Fibroblast of skin of back (primary cell): ENCODE measurements at regions not wholly inside any gene's neighbourhood (a gene's known extent, or its start where the extent isn't known, plus 50 kb on each side); places are given as distances from the start of the nearest gene placed in this dataset.

ENCODE experiments used
- DNase-seq: peaks from one replicate; pipeline ENCODE4 v3.0.0-alpha.2; 2013

DNA sequence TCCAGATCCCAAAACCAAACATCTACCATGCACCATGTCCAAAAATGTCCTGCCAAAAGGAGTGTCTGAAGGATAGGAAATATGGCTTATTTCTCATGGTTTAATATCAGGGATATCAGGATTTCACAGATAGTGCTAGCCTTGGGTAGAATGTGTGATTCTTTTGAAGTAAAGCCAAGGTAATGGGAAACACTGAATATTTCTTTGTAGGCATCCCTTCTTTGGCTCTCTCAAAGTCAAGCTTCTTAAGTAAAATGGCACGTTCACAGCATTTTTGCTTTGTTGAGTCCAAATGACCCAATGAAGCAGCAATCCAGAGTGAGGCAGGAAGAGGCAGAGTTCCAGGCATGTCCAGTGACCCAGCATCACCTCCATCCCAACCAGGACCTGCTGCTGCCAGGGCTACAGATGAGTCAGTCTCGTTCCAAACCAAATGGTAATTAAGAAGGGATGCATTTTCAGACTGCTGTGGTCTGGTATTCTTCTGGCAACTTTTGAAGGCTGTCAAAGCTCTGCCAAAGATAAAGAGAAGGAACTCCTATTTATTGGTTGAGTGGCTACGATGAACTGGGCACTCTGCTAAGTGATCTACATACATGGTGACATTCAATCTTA is 678.8 kb upstream of the KLF4 start:
- no peak for DNase-seq

DNA sequence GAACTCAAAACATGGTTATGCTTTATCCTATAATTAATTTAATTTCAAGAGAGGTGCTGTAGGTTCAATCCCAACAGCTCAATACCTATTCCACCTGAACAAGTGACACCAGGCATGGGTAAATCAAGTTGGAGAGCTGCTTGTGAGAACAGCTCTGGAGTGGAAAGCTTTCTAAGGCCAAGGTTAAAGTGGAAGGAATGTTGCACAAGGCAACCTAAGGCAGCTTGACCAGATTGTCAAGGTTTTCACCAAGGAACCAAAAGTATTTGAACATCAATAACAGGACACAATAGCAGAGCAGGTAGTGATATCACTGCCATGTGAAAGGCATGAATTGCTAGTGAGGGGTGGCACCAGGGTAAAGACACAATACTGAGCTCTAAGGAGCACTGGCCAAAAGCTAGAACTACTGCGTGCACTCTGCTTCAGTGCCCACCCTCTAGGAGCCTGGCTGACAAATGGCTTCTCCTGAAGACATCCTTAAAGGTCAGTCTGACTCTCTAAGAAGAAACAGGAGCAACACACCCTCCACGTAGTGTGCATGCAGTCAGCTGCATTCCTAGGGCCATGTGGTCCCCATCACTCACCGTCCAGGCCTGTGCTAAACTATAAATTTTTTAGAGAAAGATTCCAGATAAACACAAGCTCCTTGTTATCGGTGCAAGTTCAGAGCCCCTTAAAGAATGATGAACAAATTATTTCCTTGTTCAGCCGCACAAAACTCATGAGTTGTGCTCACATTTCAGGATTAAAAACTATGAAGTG is 677.7 kb upstream of the KLF4 start:
- DNase-seq, result no peak

DNA sequence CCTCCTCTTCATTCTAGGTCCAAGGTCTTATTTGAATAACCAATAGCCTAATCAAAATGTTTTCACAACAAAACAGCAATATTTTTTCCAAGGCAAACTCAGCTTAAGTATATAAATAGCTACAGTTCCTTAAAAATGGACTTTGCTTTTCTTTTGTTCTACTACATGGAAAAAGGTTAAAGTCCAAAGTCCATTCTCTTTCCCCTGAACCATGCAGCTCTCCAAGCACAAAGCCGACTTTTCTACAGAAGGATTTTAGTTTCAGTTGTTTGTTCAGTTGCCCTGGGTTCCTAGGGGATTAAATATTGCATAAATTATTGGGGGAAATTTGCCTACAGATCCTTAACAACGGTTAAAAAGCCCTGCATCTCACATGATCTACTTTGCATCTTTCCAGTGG is 677.0 kb upstream of the KLF4 start:
- no peak for DNase-seq

DNA sequence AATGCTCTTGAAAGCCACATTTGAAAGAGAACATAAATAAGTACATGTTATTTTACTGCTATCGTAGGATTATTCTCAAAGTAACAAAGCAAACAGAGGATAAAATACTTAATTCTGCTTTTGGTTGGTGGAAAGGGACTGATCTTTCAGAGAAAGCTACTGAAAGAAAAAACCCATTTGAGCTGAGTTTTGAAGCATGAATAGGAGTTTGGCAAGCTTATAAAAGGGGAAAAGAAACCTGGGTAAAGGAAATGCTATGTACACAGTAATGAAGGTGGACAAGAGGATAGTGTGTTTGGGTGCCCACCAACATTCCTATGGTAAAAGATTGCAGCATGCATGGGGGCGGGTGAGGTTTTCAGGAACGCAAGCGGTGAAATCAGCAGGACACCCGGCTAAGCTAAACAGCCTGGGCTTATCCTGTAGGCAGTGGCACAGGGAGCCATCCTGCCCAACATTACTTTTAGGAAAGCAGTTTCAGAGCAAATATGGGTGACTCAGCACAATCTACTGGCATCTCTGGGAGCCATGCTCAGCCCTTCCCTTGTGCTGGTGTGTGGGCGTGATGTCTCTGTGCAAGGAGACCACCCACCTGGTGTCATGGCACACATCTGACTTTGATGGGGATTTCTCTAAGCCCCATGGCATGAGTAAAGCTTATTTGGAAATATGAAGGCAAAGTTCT is 673.9 kb upstream of the KLF4 start:
- peak; percentile 38 for DNase-seq

DNA sequence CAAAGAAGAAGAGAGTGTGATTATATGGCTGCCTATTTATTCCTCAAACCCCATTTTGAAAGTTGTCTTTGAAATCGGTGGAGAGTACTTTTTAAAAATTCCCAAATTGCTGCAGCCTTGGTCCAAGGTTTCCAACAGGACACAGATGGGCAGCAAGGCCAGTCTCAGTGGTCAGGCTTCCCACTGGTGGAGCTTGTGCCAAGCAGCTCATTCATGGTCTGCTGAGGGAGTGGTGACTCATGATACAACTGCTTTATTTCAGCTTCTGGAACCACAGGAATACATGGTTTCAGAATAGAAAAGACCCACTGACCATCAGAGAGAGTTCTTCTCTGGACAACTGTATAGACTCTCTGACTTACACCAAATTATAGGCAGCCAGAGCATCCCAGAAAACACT is 673.1 kb upstream of the KLF4 start:
- DNase-seq, result peak; percentile 69

DNA sequence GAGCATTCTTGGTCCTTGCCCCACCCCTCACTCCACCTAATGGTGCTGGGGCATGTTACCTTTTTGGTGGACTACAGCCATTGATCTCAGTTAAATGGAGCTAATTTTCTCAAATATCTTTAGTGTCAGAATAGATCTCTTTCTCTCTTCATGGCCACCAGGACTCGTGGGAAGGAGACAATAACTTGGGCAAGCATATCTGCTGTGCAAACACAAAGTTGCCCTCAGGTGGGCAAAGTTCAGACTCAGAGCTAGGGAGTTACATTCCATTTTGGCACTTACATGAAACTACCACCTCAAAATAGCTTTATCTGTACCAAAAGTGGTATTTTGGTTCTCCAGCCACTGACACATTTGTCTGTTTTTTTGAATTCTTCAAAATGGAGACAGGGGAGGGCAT is 671.9 kb upstream of the KLF4 start:
- DNase-seq, result no peak

DNA sequence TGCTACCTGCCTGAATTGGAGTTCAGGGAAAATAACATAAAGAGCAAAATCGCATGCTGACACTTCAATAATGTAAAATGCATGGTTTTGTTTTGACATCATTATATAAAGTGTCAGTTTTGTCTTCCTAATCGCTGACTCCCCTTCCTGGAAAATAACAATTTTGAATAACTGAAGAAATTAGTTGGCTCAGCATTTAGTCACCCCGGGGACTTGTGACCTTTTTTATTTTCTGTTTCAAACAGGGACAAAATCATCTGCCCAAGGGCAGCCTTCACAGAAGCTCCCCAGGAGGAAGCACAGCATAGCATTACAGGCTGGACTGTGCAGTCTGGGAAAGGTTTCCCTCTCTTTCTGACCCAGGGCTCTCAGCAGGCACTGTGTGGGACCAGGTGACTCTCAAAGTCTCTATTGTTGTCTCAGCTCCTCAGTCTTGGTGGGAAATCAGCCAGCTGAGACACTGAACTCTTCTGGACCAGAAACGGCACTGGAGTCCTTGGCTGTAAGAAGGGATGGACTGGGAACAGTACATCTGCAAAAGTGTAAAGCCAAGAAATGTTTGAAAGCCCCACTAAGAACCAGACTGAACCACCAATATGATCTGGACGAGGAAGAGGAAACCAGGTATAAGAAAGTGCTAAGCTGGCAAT is 671.3 kb upstream of the KLF4 start:
- DNase-seq, result no peak

DNA sequence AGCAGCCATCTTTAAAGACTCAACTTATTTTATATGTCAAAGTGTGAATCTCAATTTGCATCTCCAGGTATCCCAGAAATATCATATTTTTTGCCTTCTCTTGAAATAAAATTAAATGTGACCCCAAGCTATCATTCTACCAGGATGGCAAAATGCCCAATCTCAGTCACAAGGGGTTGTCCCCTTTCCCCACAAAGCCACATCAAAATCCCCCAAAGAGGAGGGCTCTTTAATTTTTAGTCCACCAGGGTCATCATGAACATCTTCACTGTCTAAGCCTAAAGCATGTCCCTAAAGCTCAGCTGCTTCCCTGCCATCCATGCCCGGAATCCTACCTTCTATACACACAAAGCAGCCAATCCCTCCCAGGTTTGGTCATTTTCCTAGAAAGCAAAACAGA is 670.5 kb upstream of the KLF4 start:
- no peak for DNase-seq

DNA sequence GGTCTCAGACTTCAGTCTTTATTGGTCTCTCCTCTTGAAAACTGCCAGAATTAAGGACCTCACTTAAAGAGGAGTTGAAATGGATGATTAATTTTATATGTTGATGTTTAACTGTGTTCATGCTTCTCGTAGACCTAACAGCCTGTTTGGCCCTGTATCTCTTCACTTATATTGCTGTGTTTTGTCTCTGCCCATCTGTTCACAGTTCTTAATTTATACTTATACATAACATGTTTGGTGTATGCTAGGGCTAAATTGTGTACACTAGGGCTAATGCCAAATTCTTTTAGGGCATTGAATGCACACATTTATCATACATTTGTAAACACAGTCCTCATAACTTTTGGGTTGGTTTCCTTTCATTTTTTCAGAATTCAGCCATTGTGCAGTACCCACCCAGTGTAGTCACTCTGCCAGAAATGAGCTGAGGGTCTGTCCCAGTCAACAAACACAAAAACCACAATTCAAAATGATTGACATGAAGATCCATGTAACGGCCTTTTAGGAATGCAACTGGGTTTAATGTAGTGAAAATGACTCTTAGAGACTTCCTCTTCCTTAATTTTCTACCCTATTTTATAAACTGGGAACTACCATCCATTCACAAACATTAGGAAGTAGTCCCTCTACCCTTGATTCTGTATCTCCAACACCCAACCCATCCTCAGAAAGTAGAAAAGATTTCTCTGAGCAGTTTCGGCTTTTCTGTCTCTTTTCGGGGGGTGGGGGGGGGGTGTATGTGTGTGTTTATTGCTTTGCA is 668.8 kb upstream of the KLF4 start:
- no peak for DNase-seq

DNA sequence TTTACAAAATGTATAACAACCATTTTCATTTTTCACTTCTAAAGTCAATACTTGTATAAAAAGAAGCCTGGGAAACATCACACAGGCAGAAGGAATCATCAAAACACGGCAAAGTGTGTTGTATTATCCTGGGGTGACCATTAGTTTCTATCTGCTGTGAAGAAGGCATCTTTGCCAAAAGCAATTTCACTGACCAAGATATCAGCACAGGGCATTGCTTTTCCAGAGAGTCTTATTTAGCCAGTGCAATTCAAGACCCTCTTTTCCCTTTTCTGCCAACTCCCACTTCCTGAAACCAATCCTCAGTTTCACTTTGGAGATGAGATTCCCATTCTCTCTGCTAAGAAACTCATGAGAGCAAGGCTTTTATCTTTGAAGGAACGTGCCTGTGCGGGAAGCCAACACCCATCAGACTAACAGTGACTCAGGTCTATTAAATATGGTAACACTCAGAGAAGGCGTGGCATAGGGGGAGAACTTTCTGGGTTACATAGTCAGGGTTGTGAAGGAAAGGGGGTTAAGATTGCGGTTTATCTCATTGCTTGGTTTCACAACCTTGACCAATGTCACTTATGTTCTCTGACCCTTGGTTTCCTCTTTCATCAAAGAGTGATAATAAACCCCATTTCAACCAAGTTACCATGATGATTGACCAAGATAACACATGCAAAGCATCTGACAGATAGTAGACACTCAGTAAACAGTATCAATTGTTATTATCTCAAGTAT is 666.9 kb upstream of the KLF4 start:
- peak; percentile 9 for DNase-seq

DNA sequence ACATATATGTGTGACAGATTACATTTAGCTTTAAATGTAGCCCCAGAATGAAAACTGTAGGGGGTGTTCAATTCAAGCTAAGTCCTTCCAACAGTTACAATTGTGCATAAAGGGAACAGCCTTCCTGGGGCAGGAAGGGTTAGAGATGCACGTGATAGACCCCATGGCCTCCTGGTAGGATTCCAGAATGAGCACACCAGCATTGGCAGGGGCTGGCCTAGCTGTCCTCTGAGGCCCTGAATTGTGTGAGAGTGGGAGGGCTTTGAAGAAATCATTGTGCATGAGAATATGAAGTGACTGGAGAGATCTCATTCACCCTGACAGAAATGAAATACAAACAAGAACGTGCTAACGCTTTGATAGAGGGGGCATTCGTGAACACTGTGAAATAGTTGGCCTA is 663.8 kb upstream of the KLF4 start:
- DNase-seq, result no peak

DNA sequence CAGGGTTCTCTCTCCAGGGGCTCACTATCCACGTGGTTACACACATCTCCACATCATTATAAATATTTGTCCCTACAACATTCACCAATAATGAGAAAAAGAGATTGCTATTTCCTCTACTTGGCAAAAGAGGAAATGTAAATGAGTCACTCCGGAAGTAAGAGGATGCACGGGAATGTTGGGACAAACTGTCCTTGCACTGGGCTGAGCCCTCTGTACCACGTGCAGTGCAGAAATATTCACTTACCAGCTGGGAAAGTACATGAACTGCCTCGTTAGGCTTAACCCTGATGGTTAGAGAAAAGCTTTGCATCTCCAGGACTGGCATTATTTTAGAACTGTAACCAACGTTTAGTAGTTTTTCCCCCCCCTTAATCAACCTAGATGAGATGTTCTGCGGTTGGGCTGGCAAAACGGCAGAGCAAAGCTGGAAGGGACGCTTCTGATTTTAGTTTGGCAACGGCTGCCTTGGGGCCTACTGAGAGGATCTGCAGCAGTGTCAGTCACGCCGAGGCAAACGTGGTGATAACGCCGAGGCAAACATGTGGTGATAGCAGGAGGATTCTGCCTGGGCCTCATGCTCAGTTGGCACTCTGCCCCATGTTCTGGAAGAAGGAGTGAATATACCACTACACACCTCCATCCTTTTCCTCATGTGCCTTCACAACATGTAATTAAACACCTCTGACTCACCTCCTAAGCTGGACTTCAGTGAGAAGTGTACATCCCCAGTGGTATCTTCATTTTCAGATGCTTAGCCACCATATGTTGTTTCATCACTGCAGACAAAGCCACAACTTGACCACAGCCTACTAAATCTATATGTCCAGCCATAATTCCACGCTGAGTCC is 661.4 kb upstream of the KLF4 start:
- DNase-seq, result peak; percentile 71

DNA sequence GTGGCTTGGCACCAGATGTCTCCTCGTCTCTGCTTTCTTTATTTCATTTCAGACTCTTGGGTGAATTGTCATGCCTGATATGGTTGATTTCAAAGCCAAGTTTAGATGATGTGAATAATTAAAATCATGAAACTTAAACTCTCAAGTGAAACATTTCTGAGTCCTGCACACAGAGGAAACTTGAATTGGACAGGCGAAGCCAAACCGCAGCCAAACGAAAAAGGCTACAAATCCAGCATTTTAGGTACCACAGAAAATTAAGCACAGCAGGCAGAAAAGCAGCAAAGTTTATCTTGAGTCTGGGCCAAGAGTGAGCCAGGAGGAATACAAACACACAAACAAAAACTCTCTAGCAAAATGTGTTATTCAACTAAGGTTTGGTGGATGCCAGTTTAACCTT is 659.8 kb upstream of the KLF4 start:
- no peak for DNase-seq

DNA sequence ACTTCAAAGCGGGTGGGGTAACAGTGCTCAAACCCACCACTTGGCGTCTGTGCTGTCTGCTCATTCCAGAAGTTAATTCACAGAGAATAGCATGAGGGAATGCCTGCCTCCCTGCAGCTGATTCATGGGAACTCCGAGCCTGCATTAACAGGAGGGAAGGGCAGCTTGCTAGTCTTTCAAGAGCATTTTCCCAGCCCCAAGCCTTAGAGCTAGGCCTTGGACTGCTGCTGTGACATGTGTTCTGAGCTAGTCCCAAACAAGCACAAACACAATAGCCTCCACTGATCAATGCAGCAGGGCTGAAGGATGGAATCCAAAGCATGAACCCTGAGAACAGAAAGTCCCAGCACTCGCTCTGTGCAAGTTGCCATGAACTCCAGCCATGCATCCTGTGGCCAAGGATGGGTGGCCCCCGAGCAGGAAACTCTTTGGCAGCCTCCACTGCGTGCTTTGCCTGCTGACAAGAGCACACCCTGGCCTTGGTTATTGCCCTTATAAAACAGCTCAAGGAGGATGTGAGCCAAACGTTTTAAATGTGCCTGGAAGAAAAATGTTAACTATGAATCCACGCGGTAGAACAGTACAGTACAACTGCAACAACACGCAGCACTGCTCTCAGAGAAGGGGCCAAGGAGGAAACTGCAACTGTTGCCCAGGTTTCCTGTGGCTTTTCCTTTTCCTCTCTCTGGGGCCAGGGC is 653.1 kb upstream of the KLF4 start:
- DNase-seq, result peak; percentile 80

DNA sequence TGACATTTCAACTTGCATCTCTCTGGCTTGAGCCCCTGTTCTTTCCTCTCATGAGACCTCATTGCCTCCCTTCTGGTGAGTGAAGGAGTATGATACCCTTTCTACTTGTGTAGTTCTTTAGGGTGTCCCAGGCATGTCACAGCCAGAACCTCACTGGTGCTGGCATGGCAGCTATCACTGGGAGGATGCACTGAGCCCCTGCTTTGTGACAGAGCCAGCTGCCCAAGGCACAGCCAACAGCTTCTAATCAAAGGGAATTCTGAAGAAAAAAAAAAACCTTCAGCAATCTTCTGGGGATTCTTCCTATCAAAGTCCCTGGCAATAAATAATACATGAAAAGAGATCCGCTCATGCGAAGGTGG is 652.6 kb upstream of the KLF4 start:
- no peak for DNase-seq

DNA sequence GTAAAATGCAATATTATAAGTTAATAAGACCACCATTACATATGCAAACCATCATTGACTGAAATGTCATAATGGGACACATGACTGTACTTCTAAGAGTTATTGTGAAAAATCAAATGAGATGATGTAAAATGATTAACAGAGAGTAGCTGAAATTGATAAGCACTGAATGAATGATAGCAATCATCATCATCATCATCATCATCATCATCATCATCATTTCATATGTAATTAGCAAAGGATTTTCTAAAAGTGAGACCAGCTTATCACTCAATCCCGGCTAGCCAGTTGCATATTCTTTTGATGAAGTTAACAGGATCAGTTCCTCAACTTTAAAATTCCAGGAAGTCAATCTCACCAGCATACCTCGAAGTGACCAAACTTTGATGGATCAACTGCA is 650.3 kb upstream of the KLF4 start:
- no peak for DNase-seq

DNA sequence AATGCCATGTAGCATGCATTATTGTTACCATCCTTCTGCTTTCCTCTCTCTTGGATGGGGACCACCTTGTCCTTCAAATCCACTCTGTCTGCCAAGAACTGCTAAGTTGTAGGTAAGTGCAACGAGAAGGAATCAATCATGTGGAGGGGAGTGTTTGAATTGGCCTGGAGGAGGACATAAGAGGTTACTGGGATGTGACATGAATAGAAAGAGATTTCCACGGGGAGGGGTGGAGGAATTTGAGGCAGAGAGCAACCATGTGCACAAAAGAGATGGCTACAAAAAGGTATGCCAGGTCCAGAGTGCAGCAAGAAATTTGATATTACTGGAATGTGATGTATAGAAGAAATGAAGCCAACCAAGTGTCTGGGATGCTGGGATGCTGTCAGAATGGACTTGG is 648.9 kb upstream of the KLF4 start:
- DNase-seq, result no peak

DNA sequence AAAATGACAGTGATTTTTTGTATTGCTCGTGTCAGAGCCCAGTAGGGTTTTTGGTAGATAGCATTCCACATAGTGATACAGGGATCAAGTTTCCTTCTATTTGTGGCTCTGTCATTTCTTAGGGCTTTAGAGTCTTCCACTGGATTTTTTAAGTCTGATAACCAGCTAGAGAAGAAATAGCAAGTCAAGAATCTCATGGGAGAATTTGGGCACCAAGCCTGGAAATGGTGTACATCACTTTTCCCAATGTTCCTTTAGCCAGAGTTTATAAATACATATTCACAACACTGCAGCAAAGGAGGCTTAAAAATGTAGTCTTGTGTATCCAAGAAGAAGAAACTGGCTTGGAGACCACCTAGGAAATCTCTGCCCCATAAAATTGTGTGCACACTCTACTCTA is 647.1 kb upstream of the KLF4 start:
- DNase-seq, result peak; percentile 39

DNA sequence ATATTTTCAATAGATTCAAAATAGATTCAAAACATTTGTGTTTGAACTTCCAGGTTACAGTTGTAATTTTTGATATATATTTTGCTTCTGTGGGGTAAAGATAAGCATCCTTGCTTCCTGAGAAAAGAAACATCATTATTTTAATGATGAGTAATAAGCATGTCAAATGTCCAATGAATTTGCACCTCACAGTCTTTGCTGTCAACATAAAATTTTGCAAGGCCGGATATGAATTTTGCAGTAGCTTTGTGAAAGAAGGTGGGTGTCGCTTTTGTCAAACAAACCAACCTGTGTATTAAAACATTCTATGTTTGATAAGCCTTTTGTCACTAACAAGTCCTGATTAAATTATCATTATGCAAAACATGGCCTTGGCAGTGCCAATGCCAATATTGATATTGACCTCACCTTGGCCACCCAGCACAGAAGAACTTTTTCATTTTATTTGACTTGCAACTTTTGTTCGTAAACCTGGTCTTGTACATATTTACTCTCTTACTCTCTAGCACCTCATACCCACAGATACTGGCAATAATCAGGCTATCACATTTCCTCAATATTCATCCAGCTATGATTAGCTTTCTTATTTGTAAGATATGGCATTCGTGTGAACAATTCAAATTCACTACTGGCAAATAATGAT is 645.0 kb upstream of the KLF4 start:
- DNase-seq, result no peak

DNA sequence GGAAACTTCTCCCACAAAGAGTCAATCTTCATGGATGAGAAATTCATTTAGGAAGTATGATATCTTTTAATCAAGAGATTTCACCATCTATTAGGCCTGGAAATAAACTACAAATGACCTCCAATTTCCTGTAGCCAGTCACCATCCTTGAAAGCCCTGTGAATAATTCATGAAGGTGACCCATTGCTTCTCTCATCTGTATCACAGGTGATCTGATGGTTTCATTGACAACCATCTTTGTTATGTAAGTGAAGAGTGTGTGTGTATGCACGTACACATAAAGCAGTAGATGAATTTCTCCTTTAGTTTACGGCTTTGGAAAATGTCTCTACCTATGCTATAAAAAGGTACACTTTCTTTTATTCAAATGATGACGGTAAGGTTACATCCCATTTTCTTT is 644.1 kb upstream of the KLF4 start:
- no peak for DNase-seq
